ENCODE measurements at regions not wholly inside any gene's neighbourhood (a gene's known extent, or its start where the extent isn't known, plus 50 kb on each side); places are given as distances from the start of the nearest gene placed in this dataset.

DNA sequence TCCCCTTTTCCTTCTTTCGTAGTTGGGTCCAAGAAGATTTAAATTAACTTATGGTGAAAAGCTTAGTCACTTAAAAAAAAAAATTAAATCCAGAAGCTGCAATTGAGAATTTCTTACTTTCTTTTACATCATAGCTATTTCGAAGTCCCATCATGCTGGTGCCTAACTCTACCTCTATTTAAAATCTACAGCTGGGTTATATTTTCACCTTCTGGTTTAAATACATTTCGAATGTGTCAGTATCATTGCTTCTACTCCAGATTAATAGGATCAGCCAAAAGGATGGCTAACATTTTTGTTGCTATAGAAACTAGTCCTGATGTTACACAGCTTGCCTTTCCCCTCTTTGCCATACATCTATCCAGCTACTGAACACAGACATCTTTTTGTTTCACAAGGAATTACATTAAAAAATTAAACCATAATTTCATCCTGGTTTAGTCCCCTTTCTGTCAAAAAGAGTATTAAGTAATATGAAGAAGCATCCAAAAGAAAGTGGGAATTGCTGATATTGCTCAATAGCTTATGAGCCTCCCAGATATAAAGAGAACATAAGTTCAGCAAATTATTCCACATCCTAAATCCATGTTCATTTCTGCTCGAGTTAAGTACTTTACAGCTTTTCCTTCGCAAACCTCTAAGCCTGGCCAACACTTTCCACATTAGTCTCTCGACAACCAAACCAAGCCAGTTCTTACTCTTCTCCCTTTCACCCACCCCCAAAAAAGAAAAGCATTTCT lies 396.7 kb upstream of the DAB1 start:
- DNase-seq (ENCODE audit: low read depth): no peak
- no peak overlapping the region for H3K4me3 ChIP-seq (ENCODE audit: low read depth, low read length)

- no peak for DNase-seq (ENCODE audit: low read depth)
- no peak overlapping the region for H3K4me3 ChIP-seq (ENCODE audit: low read depth, low read length)
Measured at GRCh38 chr1:57819893-57820292, 396.0 kb upstream of the DAB1 start.

DNA sequence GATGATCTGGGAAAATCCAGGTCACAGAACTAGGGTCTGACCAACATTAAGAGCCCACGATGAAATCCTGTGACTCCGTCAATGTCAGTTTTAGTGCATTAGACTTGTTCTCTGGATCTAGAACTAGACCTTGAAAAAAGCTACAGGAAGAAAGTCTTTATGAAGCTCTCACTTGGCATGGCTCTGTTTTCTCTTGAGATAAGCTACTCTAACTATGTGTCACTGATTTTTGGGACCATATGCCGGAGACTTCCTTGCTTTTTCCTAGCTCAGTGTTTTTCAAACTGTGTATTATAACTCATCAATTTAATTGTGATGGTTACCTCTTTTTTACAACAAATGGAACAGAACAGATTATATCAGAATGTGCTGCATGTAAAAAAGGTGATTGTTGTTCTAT lies 379.7 kb upstream of the DAB1 start:
- no peak overlapping the region for H3K4me3 ChIP-seq (ENCODE audit: low read depth, low read length)
- DNase-seq (ENCODE audit: low read depth): no peak

DNA sequence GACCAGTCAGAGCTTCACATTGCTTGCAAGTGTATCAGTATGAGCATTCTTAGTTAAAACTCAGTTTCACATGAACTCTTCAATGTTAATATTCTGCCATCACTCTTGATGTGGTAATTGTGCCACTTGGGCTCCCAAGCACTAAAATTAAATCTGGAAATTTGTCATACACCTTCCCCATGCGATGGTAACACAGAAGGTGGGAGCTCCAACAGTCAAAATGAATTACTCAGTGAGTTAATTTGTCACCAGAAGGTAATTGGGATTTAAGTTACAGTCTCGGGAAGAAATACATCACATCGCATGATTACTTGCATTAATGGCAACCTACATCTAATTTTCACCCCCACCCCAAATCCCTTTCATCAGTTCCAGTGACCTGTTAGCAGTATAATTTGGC lies 376.5 kb upstream of the DAB1 start:
- no peak for DNase-seq (ENCODE audit: low read depth)
- no peak overlapping the region for H3K4me3 ChIP-seq (ENCODE audit: low read depth, low read length)

- no peak for DNase-seq (ENCODE audit: low read depth)
- H3K4me3 ChIP-seq (ENCODE audit: low read depth, low read length): no peak overlapping the region
Measured at GRCh38 chr1:57799490-57800115, 375.7 kb upstream of the DAB1 start.

DNA sequence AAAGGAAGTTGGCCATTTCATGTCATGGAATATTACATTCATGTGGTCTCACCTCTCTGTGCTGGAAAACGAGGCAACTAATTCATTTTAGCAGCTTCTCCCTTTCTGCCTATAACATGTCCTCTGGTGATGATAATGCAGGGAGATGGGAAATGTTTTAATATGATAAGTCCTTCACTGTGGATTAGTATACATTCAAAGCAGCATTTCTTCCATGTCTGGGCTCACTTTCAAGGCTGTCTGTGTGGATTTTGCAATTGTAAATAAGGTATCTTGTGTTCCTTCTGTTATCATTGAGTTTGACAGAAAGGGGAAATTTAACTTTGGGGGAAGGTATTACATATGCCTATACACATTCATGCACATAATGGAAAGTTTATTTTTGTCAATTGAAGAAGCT lies 374.7 kb upstream of the DAB1 start:
- no peak overlapping the region for H3K4me3 ChIP-seq (ENCODE audit: low read depth, low read length)
- DNase-seq (ENCODE audit: low read depth): no peak

GRCh38 chr1:57797084-57797483 lies 373.2 kb upstream of the DAB1 start:
- H3K4me3 ChIP-seq (ENCODE audit: low read depth, low read length): no peak overlapping the region
- DNase-seq (ENCODE audit: low read depth): no peak

- no peak for DNase-seq (ENCODE audit: low read depth)
- no peak overlapping the region for H3K4me3 ChIP-seq (ENCODE audit: low read depth, low read length)
Measured at GRCh38 chr1:57796616-57797015, 372.8 kb upstream of the DAB1 start.

GRCh38 chr1:57795886-57796285 lies 372.0 kb upstream of the DAB1 start:
- DNase-seq (ENCODE audit: low read depth): no peak
- no peak overlapping the region for H3K4me3 ChIP-seq (ENCODE audit: low read depth, low read length)

DNA sequence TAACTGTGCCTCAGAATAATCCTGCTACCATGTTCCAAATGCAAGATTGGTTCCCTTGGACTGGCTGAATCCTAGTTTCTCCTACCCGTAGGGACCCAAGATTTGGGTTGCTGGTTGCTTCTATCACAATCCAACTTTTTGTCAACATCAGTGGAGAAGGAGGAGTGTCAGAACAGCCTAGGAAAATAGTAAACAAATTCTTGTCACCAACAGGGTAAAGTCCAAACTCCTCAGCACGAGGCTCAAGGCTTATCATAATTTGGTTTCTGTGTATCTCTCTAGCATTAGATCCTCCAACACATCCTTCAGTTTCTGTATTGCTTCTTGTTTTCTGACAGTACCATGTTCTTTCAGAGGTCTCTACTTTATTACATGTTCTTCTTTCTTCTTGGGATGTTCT lies 370.2 kb upstream of the DAB1 start:
- no peak overlapping the region for H3K4me3 ChIP-seq (ENCODE audit: low read depth, low read length)
- DNase-seq (ENCODE audit: low read depth): no peak

- no peak overlapping the region for H3K4me3 ChIP-seq (ENCODE audit: low read depth, low read length)
- no peak for DNase-seq (ENCODE audit: low read depth)
Measured at GRCh38 chr1:57791497-57791896, 367.6 kb upstream of the DAB1 start.

- H3K4me3 ChIP-seq (ENCODE audit: low read depth, low read length): no peak overlapping the region
- no peak for DNase-seq (ENCODE audit: low read depth)
Measured at GRCh38 chr1:57789936-57790335, 366.1 kb upstream of the DAB1 start.

DNA sequence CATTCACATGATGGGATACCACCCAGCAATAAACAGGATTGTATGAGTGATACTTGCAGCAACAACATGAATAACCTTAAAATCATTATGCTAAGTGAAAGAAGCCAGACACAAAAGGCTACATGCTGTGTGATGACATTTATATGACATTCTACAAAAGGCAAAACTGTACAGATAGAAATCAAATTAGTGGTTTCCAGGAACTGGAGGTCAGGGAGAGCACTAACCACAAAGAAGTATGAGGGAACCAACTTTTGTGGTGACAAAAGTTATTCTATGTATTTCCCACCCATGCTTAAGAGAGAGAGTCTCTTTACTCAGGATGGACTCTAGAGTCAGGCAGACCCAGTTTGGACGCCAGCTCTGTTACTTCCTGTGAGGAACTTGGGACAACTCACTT lies 364.5 kb upstream of the DAB1 start:
- DNase-seq (ENCODE audit: low read depth): no peak
- no peak overlapping the region for H3K4me3 ChIP-seq (ENCODE audit: low read depth, low read length)

- no peak for DNase-seq (ENCODE audit: low read depth)
Measured at GRCh38 chr1:57784356-57784755, 360.5 kb upstream of the DAB1 start.

DNA sequence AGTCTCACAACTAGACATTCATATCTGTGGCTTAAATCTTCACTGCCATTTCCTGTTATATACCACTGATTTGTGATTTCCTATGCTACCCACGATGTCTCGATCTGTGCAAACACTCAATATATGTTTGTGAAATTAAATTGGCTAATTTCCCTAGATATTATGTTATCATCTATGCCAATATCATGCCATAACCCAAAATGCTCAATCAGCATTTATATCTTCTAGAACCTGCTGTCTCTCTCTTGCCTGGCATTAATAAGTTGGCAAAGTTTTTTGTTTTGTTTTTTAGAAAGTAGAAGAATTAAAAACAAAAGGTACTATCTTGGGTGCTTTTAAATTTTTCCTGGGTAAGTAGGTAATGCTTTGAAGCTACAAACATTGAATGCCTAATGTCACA lies 358.5 kb upstream of the DAB1 start:
- H3K4me3 ChIP-seq (ENCODE audit: low read depth, low read length): no peak overlapping the region
- DNase-seq (ENCODE audit: low read depth): no peak

More at GRCh38 chr1:57784356-57784755, 360.5 kb upstream of the DAB1 start:
- no peak overlapping the region for H3K4me3 ChIP-seq (ENCODE audit: low read depth, low read length)

GRCh38 chr1:57772580-57773195 lies 348.8 kb upstream of the DAB1 start:
- no peak for DNase-seq (ENCODE audit: low read depth)
- no peak overlapping the region for H3K4me3 ChIP-seq (ENCODE audit: low read depth, low read length)

DNA sequence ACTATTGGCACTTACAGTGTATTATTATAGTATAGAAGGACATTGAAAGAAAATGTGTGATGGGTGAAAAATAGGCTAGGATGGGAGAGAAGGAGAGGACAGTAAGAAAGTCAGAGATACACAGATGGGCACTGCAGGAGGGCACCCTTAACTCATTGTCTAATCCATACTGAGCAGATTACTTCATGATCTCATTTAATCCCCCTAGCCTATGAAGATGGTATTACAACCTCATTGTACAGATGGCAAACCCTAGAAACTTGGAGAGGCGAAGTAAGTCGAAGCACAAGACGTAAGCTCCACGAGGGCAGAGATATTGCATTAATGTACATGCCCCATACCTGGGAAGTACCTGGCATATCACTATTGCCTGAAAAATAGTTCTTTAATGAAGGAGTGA lies 346.9 kb upstream of the DAB1 start:
- DNase-seq (ENCODE audit: low read depth): no peak
- H3K4me3 ChIP-seq (ENCODE audit: low read depth, low read length): no peak overlapping the region

DNA sequence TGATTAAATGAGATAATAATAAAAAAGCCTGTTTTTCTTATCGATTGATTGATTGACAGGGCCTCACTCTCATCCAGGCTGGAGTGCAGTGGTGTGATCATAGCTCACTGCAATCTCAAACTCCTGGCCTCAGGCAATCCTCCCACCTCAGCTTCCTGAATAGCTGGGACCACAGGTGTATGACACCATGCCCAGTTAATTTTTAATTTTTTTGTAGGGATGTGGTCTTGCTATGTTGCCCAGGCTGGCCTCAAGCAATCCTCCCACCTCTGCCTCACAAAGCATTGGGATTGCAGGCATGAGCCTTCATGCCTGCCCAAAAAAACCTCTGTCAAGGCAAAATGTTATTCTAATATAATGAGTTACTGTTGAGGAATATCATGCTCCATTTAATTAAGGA lies 346.4 kb upstream of the DAB1 start:
- no peak for DNase-seq (ENCODE audit: low read depth)

DNA sequence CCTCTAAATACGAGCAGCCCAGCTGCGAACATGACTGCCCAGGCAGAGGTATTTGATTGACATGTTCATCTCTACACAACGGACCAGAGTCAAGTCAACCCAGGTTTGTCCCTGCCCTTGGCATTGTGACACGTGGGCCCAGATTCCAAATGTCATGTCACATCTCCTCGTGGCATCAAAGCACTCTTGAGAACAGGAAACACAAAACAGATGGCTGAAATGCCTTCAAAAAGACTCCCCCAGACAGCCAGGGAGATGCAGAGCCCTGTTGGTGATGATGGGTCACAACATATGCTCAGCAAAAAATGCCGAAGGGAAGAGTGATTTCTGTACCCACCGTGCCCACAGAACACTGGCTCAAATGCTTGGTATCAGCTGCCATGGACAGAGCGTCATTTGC lies 337.8 kb upstream of the DAB1 start:
- DNase-seq (ENCODE audit: low read depth): no peak

More for the DNA sequence above, 346.4 kb upstream of the DAB1 start:
- no peak overlapping the region for H3K4me3 ChIP-seq (ENCODE audit: low read depth, low read length)

DNA sequence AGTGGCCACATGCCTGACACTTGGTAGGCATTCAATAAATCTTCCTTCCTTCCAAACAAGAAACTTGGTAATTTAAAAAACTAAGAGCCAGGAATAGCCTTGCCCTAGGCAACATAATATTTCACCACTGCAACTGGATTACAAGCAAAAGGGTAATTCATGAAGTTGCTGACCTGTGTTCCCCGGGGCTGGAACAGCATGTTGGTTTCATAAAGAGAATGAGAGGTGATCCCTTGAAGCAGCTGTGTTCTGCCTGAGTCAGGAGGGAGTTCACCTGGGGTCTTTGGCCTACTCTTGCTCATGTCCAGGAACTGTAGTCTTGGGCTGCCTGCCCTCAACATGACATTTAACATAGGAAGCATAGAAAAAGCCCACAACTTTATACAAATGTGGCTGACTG lies 329.0 kb upstream of the DAB1 start:
- DNase-seq (ENCODE audit: low read depth): no peak
- no peak overlapping the region for H3K4me3 ChIP-seq (ENCODE audit: low read depth, low read length)

More for the DNA sequence above, 337.8 kb upstream of the DAB1 start:
- H3K4me3 ChIP-seq (ENCODE audit: low read depth, low read length): no peak overlapping the region

GRCh38 chr1:57748719-57749118 lies 324.9 kb upstream of the DAB1 start:
- DNase-seq (ENCODE audit: low read depth): no peak
- no peak overlapping the region for H3K4me3 ChIP-seq (ENCODE audit: low read depth, low read length)
